ENCODE measurements at regions not wholly inside any gene's neighbourhood (a gene's known extent, or its start where the extent isn't known, plus 50 kb on each side); places are given as distances from the start of the nearest gene placed in this dataset.

- Histone ChIP-seq H3K4me1 (ENCODE audit: low read length) (no peaks in the 10 kb centered on the region), H3K9me2 (replicated peaks; ENCODE audit: insufficient read depth, low read length) (no peaks in the 10 kb centered on the region), H3K79me2 (ENCODE audit: low read length) (no peaks in the 10 kb centered on the region), H3K4me3 (ENCODE audit: low read length) (no peak overlapping the region), H3K36me3 (replicated peaks; ENCODE audit: insufficient read depth, low read length) (no peaks in the 10 kb centered on the region), H3K27ac (ENCODE audit: low read length) (no peak overlapping the region), H3F3A (ENCODE audit: insufficient read depth, low read length) (no peaks in the 10 kb centered on the region), H3K27me3 (replicated peaks; ENCODE audit: insufficient read depth, low read length) (no peaks in the 10 kb centered on the region), H3K9ac (ENCODE audit: low read length) (no peak overlapping the region), H4K20me1 (ENCODE audit: insufficient read depth, low read length) (no peaks in the 10 kb centered on the region), H2AFZ (ENCODE audit: low read length) (no peak overlapping the region), H3K4me2 (ENCODE audit: low read depth, low read length) (no peak overlapping the region), H3K9me3 (replicated peaks; ENCODE audit: insufficient read depth, low read length) (no peaks in the 10 kb centered on the region)
- no peak for DNase-seq
- TF ChIP-seq EZH2 (optimal IDR thresholded peaks at IDR 0.05; ENCODE audit: low read depth, low read length) (no peak), CTCF (IDR thresholded peaks at IDR 0.05; ENCODE audit: low read length) (no peak), EZH2phosphoT487 (IDR thresholded peaks at IDR 0.05; ENCODE audit: low read length) (no peak)
Observed at GRCh38 chr5:17012289-17012688, 76.2 kb upstream of the MYO10 start.

- Histone ChIP-seq H3K4me3 (ENCODE audit: low read length) (no peak overlapping the region), H3K9ac (ENCODE audit: low read length) (no peak overlapping the region), H2AFZ (ENCODE audit: low read length) (no peak overlapping the region), H3K9me2 (replicated peaks; ENCODE audit: insufficient read depth, low read length) (no peaks in the 10 kb centered on the region), H3K79me2 (ENCODE audit: low read length) (no peaks in the 10 kb centered on the region), H3K27ac (ENCODE audit: low read length) (no peak overlapping the region), H3K4me1 (ENCODE audit: low read length) (no peaks in the 10 kb centered on the region), H4K20me1 (ENCODE audit: insufficient read depth, low read length) (no peaks in the 10 kb centered on the region), H3K9me3 (replicated peaks; ENCODE audit: insufficient read depth, low read length) (no peaks in the 10 kb centered on the region), H3K27me3 (replicated peaks; ENCODE audit: insufficient read depth, low read length) (no peaks in the 10 kb centered on the region), H3K4me2 (ENCODE audit: low read depth, low read length) (no peak overlapping the region), H3F3A (ENCODE audit: insufficient read depth, low read length) (no peaks in the 10 kb centered on the region), H3K36me3 (replicated peaks; ENCODE audit: insufficient read depth, low read length) (no peaks in the 10 kb centered on the region)
- TF ChIP-seq EZH2 (optimal IDR thresholded peaks at IDR 0.05; ENCODE audit: low read depth, low read length) (no peak), CTCF (IDR thresholded peaks at IDR 0.05; ENCODE audit: low read length) (no peak)
- no peak for DNase-seq
Observed at GRCh38 chr5:17014686-17015085, 78.6 kb upstream of the MYO10 start.

GRCh38 chr5:17018871-17019270, 82.8 kb upstream of the MYO10 start:
- H3K4me3 ChIP-seq (ENCODE audit: low read length) = no peak overlapping the region
- TF ChIP-seq EZH2phosphoT487 (IDR thresholded peaks at IDR 0.05; ENCODE audit: low read length) (no peak), CTCF (IDR thresholded peaks at IDR 0.05; ENCODE audit: low read length) (no peak), EZH2 (optimal IDR thresholded peaks at IDR 0.05; ENCODE audit: low read depth, low read length) (no peak)
- no peaks in the 10 kb centered on the region for H3K36me3 ChIP-seq (replicated peaks; ENCODE audit: insufficient read depth, low read length)
- H3K27me3 ChIP-seq (replicated peaks; ENCODE audit: insufficient read depth, low read length) = no peaks in the 10 kb centered on the region
- no peaks in the 10 kb centered on the region for H4K20me1 ChIP-seq (ENCODE audit: insufficient read depth, low read length)
- no peak overlapping the region for H3K27ac ChIP-seq (ENCODE audit: low read length)
- H3K79me2 ChIP-seq (ENCODE audit: low read length) = no peaks in the 10 kb centered on the region
- H3K9me3 ChIP-seq (replicated peaks; ENCODE audit: insufficient read depth, low read length) = no peaks in the 10 kb centered on the region
- DNase-seq = no peak
- no peak overlapping the region for H3K9ac ChIP-seq (ENCODE audit: low read length)
- no peak overlapping the region for H3K4me2 ChIP-seq (ENCODE audit: low read depth, low read length)
- H3K4me1 ChIP-seq (ENCODE audit: low read length) = no peaks in the 10 kb centered on the region
- H3F3A ChIP-seq (ENCODE audit: insufficient read depth, low read length) = no peaks in the 10 kb centered on the region
- H3K9me2 ChIP-seq (replicated peaks; ENCODE audit: insufficient read depth, low read length) = no peaks in the 10 kb centered on the region
- no peak overlapping the region for H2AFZ ChIP-seq (ENCODE audit: low read length)
